ENCODE measurements at regions not wholly inside any gene's neighbourhood (a gene's known extent, or its start where the extent isn't known, plus 50 kb on each side); places are given as distances from the start of the nearest gene placed in this dataset.

DNA sequence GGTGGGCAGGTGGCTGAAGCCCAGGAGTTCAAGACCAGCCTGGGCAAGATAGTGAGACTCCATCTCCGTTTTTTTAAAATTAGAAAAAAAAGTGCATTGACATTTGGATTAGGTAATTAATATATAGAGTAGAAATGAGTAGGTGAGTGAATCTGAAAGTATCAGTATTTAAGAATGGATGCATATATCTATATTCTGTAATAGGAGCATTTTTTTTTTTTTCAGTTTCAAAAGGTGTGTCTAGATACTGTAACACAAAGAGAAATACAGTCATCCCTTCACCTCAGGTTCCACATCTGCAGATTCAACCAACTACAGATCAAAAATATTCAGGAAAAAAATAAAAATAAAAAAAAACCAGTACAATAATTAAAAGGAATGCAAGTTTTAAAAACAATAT lies 50.8 kb downstream of the RBM27 start:
- H3K9me3 ChIP-seq (ENCODE audit: insufficient read depth, low read depth) = no peaks in the 10 kb centered on the region
- intact Hi-C loops (cut with micrococcal nuclease; ENCODE audit: unreplicated experiment) = no loop called here
- no peak overlapping the region for H2AFZ ChIP-seq
- 0 out of 2 replicates have a peak, but pooled peaks cover 3% of the 10 kb centered on the region for H3K79me2 ChIP-seq (ENCODE audit: low read depth)
- BruUV-seq (replicated peaks) = no TSS peak
- DNase-seq = no peak
- no peak overlapping the region for H3K4me3 ChIP-seq
- H3K27ac ChIP-seq = no peak overlapping the region
- TF ChIP-seq, protein P1, sequence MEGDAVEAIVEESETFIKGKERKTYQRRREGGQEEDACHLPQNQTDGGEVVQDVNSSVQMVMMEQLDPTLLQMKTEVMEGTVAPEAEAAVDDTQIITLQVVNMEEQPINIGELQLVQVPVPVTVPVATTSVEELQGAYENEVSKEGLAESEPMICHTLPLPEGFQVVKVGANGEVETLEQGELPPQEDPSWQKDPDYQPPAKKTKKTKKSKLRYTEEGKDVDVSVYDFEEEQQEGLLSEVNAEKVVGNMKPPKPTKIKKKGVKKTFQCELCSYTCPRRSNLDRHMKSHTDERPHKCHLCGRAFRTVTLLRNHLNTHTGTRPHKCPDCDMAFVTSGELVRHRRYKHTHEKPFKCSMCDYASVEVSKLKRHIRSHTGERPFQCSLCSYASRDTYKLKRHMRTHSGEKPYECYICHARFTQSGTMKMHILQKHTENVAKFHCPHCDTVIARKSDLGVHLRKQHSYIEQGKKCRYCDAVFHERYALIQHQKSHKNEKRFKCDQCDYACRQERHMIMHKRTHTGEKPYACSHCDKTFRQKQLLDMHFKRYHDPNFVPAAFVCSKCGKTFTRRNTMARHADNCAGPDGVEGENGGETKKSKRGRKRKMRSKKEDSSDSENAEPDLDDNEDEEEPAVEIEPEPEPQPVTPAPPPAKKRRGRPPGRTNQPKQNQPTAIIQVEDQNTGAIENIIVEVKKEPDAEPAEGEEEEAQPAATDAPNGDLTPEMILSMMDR (conservative IDR thresholded peaks at IDR 0.05) = no peak
- no peak for TF ChIP-seq EZH2 (IDR thresholded peaks at IDR 0.05; ENCODE audit: low read depth)
- H3K27me3 ChIP-seq (ENCODE audit: insufficient read depth, low read depth) = no peaks in the 10 kb centered on the region
- peaks cover 5% of the 10 kb centered on the region for H4K20me1 ChIP-seq (ENCODE audit: insufficient read depth)
- CTCF ChIA-PET = interaction anchor here (0.6 kb wide), 1 partner anchor 155 kb away, joined by 7 read pairs; no protein-coding TSS in a partner anchor
- H3K9me2 ChIP-seq (ENCODE audit: insufficient read depth) = no peaks in the 10 kb centered on the region
- H3K4me1 ChIP-seq (replicated peaks; ENCODE audit: insufficient read depth) = no peaks in the 10 kb centered on the region
- POLR2A ChIA-PET (ENCODE audit: unreplicated experiment) = no interaction called here
- peaks cover 18% of the 10 kb centered on the region for H3K36me3 ChIP-seq (ENCODE audit: low read depth)
- no peak overlapping the region for H3K4me2 ChIP-seq
- 0 out of 2 replicates have a peak, but pooled peaks cover 4% of the 10 kb centered on the region for H3F3A ChIP-seq (ENCODE audit: insufficient read depth, low read depth)

GRCh38 chr5:146273109-146273508 lies 65.5 kb upstream of the POU4F3 start:
- ChIA-PET CTCF (no interaction called here), POLR2A (ENCODE audit: unreplicated experiment) (no interaction called here)
- H3K4me1 ChIP-seq (replicated peaks; ENCODE audit: insufficient read depth) = no peaks in the 10 kb centered on the region
- no peaks in the 10 kb centered on the region for H4K20me1 ChIP-seq (ENCODE audit: insufficient read depth)
- no peak overlapping the region for H2AFZ ChIP-seq
- H3K27ac ChIP-seq = 0 out of 2 replicates have a peak overlapping the region, but pooled peaks have one; percentile 1
- H3K4me3 ChIP-seq = no peak overlapping the region
- H3K79me2 ChIP-seq (ENCODE audit: low read depth) = no peaks in the 10 kb centered on the region
- intact Hi-C loops (cut with micrococcal nuclease; ENCODE audit: unreplicated experiment) = no loop called here
- DNase-seq = no peak
- peaks cover 18% of the 10 kb centered on the region for H3K36me3 ChIP-seq (ENCODE audit: low read depth)
- no peaks in the 10 kb centered on the region for H3K9me3 ChIP-seq (ENCODE audit: insufficient read depth, low read depth)
- TF ChIP-seq EZH2 (IDR thresholded peaks at IDR 0.05; ENCODE audit: low read depth) = no peak
- TF ChIP-seq, protein P1 (conservative IDR thresholded peaks at IDR 0.05) = no peak
- H3K27me3 ChIP-seq (ENCODE audit: insufficient read depth, low read depth) = no peaks in the 10 kb centered on the region
- BruUV-seq (replicated peaks) = no TSS peak
- no peaks in the 10 kb centered on the region for H3K9me2 ChIP-seq (ENCODE audit: insufficient read depth)
- H3F3A ChIP-seq (ENCODE audit: insufficient read depth, low read depth) = peaks cover 10% of the 10 kb centered on the region
- no peak overlapping the region for H3K4me2 ChIP-seq

GRCh38 chr5:146283344-146283761 lies 55.3 kb upstream of the POU4F3 start:
- Histone ChIP-seq H3K79me2 (ENCODE audit: low read depth) (0 out of 2 replicates have a peak, but pooled peaks cover 5% of the 10 kb centered on the region), H3F3A (ENCODE audit: insufficient read depth, low read depth) (peaks cover 20% of the 10 kb centered on the region), H3K27me3 (ENCODE audit: insufficient read depth, low read depth) (no peaks in the 10 kb centered on the region), H4K20me1 (ENCODE audit: insufficient read depth) (no peaks in the 10 kb centered on the region), H3K9me3 (ENCODE audit: insufficient read depth, low read depth) (0 out of 2 replicates have a peak, but pooled peaks cover 4% of the 10 kb centered on the region), H3K27ac (peak overlapping the region; percentile 96), H2AFZ (no peak overlapping the region), H3K4me2 (peak overlapping the region; percentile 66), H3K4me3 (peak overlapping the region; percentile 32; the same call in 1 of the 2 replicates), H3K4me1 (replicated peaks; ENCODE audit: insufficient read depth) (peaks cover 33% of the 10 kb centered on the region), H3K36me3 (ENCODE audit: low read depth) (peaks cover 20% of the 10 kb centered on the region; the same call in 1 of the 2 replicates), H3K9me2 (ENCODE audit: insufficient read depth) (no peaks in the 10 kb centered on the region)
- TF ChIP-seq, protein P1 (conservative IDR thresholded peaks at IDR 0.05) = no peak
- TF ChIP-seq EZH2 (IDR thresholded peaks at IDR 0.05; ENCODE audit: low read depth) = no peak
- intact Hi-C loops (cut with micrococcal nuclease; ENCODE audit: unreplicated experiment) = loop anchor here (1.0 kb wide), 1 partner anchor 101 kb away; the partner anchor contains the start of gene LARS1
- DNase-seq = peak; percentile 67 to 96
- ChIA-PET CTCF (no interaction called here), POLR2A (ENCODE audit: unreplicated experiment) (interaction anchor here (0.7 kb wide), 1 partner anchor 346 kb away, joined by 3 read pairs; no protein-coding TSS in a partner anchor)
- no TSS peak for BruUV-seq (replicated peaks)

All from PC-9 (cell line).